Kidney (tissue), 13 donors: ENCODE measurements at regions not wholly inside any gene's neighbourhood (a gene's known extent, or its start where the extent isn't known, plus 50 kb on each side); places are given as distances from the start of the nearest gene placed in this dataset.

Experiments used
- DNase-seq, 5 donors: peaks; one replicate each; pipeline ENCODE4 v3.0.0-alpha.2; 2013 to 2020
- FAIRE-seq: peaks from 2 replicates; lab custom pipeline; 2012; peaks lifted over from hg19 to GRCh38; lab: Jason Lieb, UNC
- H3K27ac ChIP-seq, 2 donors: one replicate each; pipeline ENCODE4 v1.7.0; 2013; ENCODE audit warnings: low read depth in 2 of 2, low read length in 2 of 2, inconsistent platforms in 1 of 2
- H3K27me3 ChIP-seq: one replicate; pipeline ENCODE4 v1.7.1; 2013; ENCODE audit warnings: low read length, inconsistent platforms; ENCODE audit not compliant: control insufficient read depth, insufficient read depth
- H3K36me3 ChIP-seq, 3 donors: one replicate each; pipeline versions ENCODE4 v1.7.0 to v1.7.1; 2013; ENCODE audit warnings: low read length in 3 of 3, control low read depth in 1 of 3, inconsistent platforms in 1 of 3; ENCODE audit not compliant: insufficient read depth in 3 of 3, control insufficient read depth in 2 of 3
- H3K4me1 ChIP-seq, 3 donors: one replicate each; pipeline versions ENCODE4 v1.7.0 to v1.7.1; 2013; ENCODE audit warnings: low read length in 3 of 3, inconsistent platforms in 1 of 3, low read depth in 1 of 3; ENCODE audit not compliant: control insufficient read depth in 2 of 3, insufficient read depth in 2 of 3
- H3K4me3 ChIP-seq, 3 donors: one replicate each; pipeline versions ENCODE4 v1.7.0 to v1.8.1; 2013; ENCODE audit warnings: low read length in 3 of 3, control low read depth in 1 of 3, inconsistent platforms in 1 of 3
- H3K9ac ChIP-seq, 3 donors: one replicate each; pipeline versions ENCODE4 v1.7.0 to v1.7.1; 2013; ENCODE audit warnings: low read length in 3 of 3, control low read depth in 1 of 3, inconsistent platforms in 1 of 3
- H3K9me3 ChIP-seq, 3 donors: one replicate each; pipeline versions ENCODE4 v1.7.0 to v1.7.1; 2013; ENCODE audit warnings: low read length in 3 of 3, control low read depth in 1 of 3, inconsistent platforms in 1 of 3; ENCODE audit not compliant: control insufficient read depth in 2 of 3, insufficient read depth in 1 of 3
- CTCF ChIP-seq: IDR thresholded peaks from 3 replicates; pipeline ENCODE4 v1.5.1; 2012; ENCODE audit warnings: mild to moderate bottlenecking, moderate library complexity, borderline replicate concordance; ENCODE audit not compliant: insufficient read depth; ENCODE audit errors: extremely low read depth
- intact Hi-C: fragments of 100-400 bp; cut with DNase I; formaldehyde crosslinking; loops from one replicate; pipeline ENCODE4 v1.11.1; 2022
- donor health status: control.
- donor health status: control.
- donor health status: control.
- donor health status: control.
- donor health status: control.
- donor health status: DM: yes; HTN: yes; CAD: no.
- donor health status: Normal renal cell carcinoma (clear cell type).

DNA sequence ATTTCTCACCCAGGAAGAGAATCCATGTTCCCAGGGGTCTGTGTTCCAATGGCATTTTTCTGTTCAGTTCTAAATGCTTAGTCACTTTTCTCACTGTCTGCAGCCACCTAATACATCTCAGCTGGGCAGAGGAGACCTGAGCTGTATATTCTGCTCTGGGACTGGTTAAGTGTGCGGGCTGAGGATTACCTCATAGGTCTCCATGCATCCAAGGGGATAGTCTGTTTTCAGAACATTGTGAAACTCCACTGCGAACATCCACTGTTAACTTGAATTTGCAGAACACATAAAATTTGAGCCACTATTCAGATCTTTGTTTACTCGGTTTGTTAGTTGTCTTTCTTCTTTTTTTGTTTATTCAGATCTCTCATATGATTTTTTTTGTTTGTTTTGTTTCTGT lies 947.1 kb downstream of the TFAP2A start:
- FAIRE-seq, result no peak
- no peak for TF ChIP-seq CTCF
- Histone ChIP-seq H3K9me3 (no peaks in the 10 kb centered on the region), H3K27me3 (no peaks in the 10 kb centered on the region), H3K4me3 (no peak overlapping the region), H3K36me3 (no peaks in the 10 kb centered on the region), H3K4me1 (no peaks in the 10 kb centered on the region), H3K9ac (no peak overlapping the region), H3K27ac (no peak overlapping the region)
- DNase-seq, result no peak
- intact Hi-C loops, result no loop called here

DNA sequence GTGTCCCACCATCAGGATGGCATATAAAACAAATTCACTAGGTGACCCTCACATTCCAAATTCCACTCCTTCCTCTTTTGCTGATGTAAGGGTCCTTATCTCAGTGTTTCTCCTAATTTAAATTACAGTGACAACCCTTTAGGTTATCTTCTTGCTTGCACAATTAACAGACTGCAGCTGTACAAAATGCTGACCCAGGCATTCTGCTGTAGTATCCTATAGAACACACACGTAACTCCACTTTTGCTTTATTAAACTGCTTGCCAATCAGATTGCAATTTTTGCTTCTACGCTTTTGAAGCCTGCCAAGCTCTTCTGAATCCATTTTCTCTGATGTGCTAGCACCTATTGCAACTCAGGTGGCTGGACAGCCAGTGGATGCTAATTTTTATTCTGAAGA lies 950.3 kb downstream of the TFAP2A start:
- H3K9ac ChIP-seq, result no peak overlapping the region
- FAIRE-seq (no peak), DNase-seq (no peak)
- intact Hi-C loops, result no loop called here
- no peaks in the 10 kb centered on the region for H3K27me3 ChIP-seq
- H3K9me3 ChIP-seq, result no peaks in the 10 kb centered on the region
- no peak overlapping the region for H3K27ac ChIP-seq
- no peaks in the 10 kb centered on the region for H3K36me3 ChIP-seq
- H3K4me3 ChIP-seq, result no peak overlapping the region
- H3K4me1 ChIP-seq, result no peaks in the 10 kb centered on the region
- TF ChIP-seq CTCF, result no peak

GRCh38 chr6:9463311-9463710 lies 951.6 kb downstream of the TFAP2A start:
- no peaks in the 10 kb centered on the region for H3K9me3 ChIP-seq
- FAIRE-seq (no peak), DNase-seq (no peak)
- H3K27me3 ChIP-seq, result no peaks in the 10 kb centered on the region
- no peak overlapping the region for H3K9ac ChIP-seq
- H3K36me3 ChIP-seq, result no peaks in the 10 kb centered on the region
- no peak overlapping the region for H3K27ac ChIP-seq
- intact Hi-C loops, result no loop called here
- no peak for TF ChIP-seq CTCF
- H3K4me1 ChIP-seq, result no peaks in the 10 kb centered on the region
- no peak overlapping the region for H3K4me3 ChIP-seq

- Histone ChIP-seq H3K9me3 (no peaks in the 10 kb centered on the region), H3K27ac (no peak overlapping the region), H3K9ac (no peak overlapping the region), H3K4me3 (no peak overlapping the region), H3K36me3 (no peaks in the 10 kb centered on the region), H3K27me3 (no peaks in the 10 kb centered on the region), H3K4me1 (no peaks in the 10 kb centered on the region)
- intact Hi-C loops, result no loop called here
- FAIRE-seq, result no peak
- TF ChIP-seq CTCF, result no peak
- no peak for DNase-seq
Measured at GRCh38 chr6:9461188-9461587, 953.7 kb downstream of the TFAP2A start.
